ENCODE measurements at regions not wholly inside any gene's neighbourhood (a gene's known extent, or its start where the extent isn't known, plus 50 kb on each side); places are given as distances from the start of the nearest gene placed in this dataset.
A peak's percentile ranks its signal among the peaks of the same experiment; 100 is the strongest.

- H3K9me3 ChIP-seq (ENCODE audit: control insufficient read depth, low read length), result no peaks in the 10 kb centered on the region
- H3K27ac ChIP-seq (ENCODE audit: low read length, poor library complexity, severe bottlenecking), result no peak overlapping the region
- H3K4ac ChIP-seq (ENCODE audit: low read depth in 1 of 2, low read length in 2 of 2), result no peak overlapping the region
- H2BK15ac ChIP-seq (ENCODE audit: low read depth, poor library complexity, severe bottlenecking), result no peak overlapping the region
- no peaks in the 10 kb centered on the region for H3K36me3 ChIP-seq (ENCODE audit: control insufficient read depth in 1 of 2, insufficient read depth in 2 of 2, low read depth in 1 of 2, low read length in 2 of 2)
- no peaks in the 10 kb centered on the region for H3K79me1 ChIP-seq (replicated peaks; ENCODE audit: low read length, poor library complexity, severe bottlenecking)
- H2AFZ ChIP-seq (ENCODE audit: low read depth, low read length), result no peak overlapping the region
- H3K4me3 ChIP-seq (ENCODE audit: insufficient read depth in 1 of 2, low read depth in 1 of 2, low read length in 2 of 2), result no peak overlapping the region
- H2BK120ac ChIP-seq (ENCODE audit: low read depth, low read length), result no peak overlapping the region
- no peak for DNase-seq
- H3K27me3 ChIP-seq (ENCODE audit: control insufficient read depth in 1 of 2, insufficient read depth in 1 of 2, low read length in 2 of 2), result no peaks in the 10 kb centered on the region
- no peak overlapping the region for H4K91ac ChIP-seq (ENCODE audit: low read length)
- H3K23ac ChIP-seq (ENCODE audit: low read length in 2 of 2), result no peak overlapping the region
- no peak overlapping the region for H4K8ac ChIP-seq (ENCODE audit: low read length)
- H3K14ac ChIP-seq (ENCODE audit: low read length in 2 of 2), result no peak overlapping the region
- H2AK5ac ChIP-seq (ENCODE audit: low read length, severe bottlenecking), result no peak overlapping the region
- H3K18ac ChIP-seq (ENCODE audit: low read depth in 1 of 2, low read length in 2 of 2), result no peak overlapping the region
- H2BK12ac ChIP-seq (ENCODE audit: low read length in 2 of 2), result no peak overlapping the region
- no peak overlapping the region for H3K9ac ChIP-seq (ENCODE audit: low read length)
- peak overlapping the region; percentile 22 for H3K4me2 ChIP-seq (ENCODE audit: low read length, poor library complexity, severe bottlenecking)
- H3K4me1 ChIP-seq (ENCODE audit: control insufficient read depth, insufficient read depth, low read depth, low read length), result no peaks in the 10 kb centered on the region
- 83% methylated on average over 3 of the region's 4 CpGs for WGBS
- H2BK5ac ChIP-seq (ENCODE audit: low read depth, low read length, poor library complexity, severe bottlenecking), result no peak overlapping the region
These were observed 163.2 kb upstream of the PALMD start for GRCh38 chr1:99482750-99483149.

DNA sequence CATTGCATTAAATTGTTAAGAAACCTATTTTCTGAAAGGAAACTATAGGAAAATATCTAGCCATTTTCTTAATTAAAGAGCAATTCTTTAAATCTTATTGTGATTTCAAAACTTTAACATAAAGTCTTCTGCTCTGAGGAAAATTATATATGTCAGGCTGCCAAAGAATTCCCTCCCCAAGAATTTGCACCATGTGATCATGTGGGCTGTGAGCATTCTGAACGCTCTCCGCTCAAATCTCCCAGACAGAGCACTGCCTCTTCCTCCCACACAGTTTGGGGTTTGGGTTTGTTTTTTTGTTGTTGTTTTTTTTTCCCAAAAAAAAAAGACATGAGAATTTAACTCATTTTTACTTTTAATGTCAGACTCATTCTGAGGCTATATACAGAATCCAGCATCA is 155.9 kb upstream of the PALMD start:
- H2BK12ac ChIP-seq (ENCODE audit: low read length in 2 of 2), result no peak overlapping the region
- no peak overlapping the region for H3K4ac ChIP-seq (ENCODE audit: low read depth in 1 of 2, low read length in 2 of 2)
- WGBS, result no CpG with 5 or more reads among the region's 2 CpGs

GRCh38 chr1:99496067-99496466 is 149.8 kb upstream of the PALMD start:
- Histone ChIP-seq H2BK15ac (ENCODE audit: low read depth, poor library complexity, severe bottlenecking) (no peak overlapping the region), H3K14ac (ENCODE audit: low read length in 2 of 2) (no peak overlapping the region), H3K4ac (ENCODE audit: low read depth in 1 of 2, low read length in 2 of 2) (no peak overlapping the region), H3K9me3 (ENCODE audit: control insufficient read depth, low read length) (no peaks in the 10 kb centered on the region), H2AK5ac (ENCODE audit: low read length, severe bottlenecking) (no peak overlapping the region), H3K4me2 (ENCODE audit: low read length, poor library complexity, severe bottlenecking) (no peak overlapping the region), H3K4me3 (ENCODE audit: insufficient read depth in 1 of 2, low read depth in 1 of 2, low read length in 2 of 2) (no peak overlapping the region), H2BK12ac (ENCODE audit: low read length in 2 of 2) (no peak overlapping the region), H3K36me3 (ENCODE audit: control insufficient read depth in 1 of 2, insufficient read depth in 2 of 2, low read depth in 1 of 2, low read length in 2 of 2) (no peaks in the 10 kb centered on the region), H3K23ac (ENCODE audit: low read length in 2 of 2) (no peak overlapping the region), H3K4me1 (ENCODE audit: control insufficient read depth, insufficient read depth, low read depth, low read length) (no peaks in the 10 kb centered on the region), H3K18ac (ENCODE audit: low read depth in 1 of 2, low read length in 2 of 2) (no peak overlapping the region), H3K9ac (ENCODE audit: low read length) (no peak overlapping the region), H3K27ac (ENCODE audit: low read length, poor library complexity, severe bottlenecking) (no peak overlapping the region), H4K8ac (ENCODE audit: low read length) (no peak overlapping the region), H3K27me3 (ENCODE audit: control insufficient read depth in 1 of 2, insufficient read depth in 1 of 2, low read length in 2 of 2) (no peaks in the 10 kb centered on the region), H2BK5ac (ENCODE audit: low read depth, low read length, poor library complexity, severe bottlenecking) (no peak overlapping the region), H4K91ac (ENCODE audit: low read length) (no peak overlapping the region), H2BK120ac (ENCODE audit: low read depth, low read length) (no peak overlapping the region), H3K79me1 (replicated peaks; ENCODE audit: low read length, poor library complexity, severe bottlenecking) (no peaks in the 10 kb centered on the region), H2AFZ (ENCODE audit: low read depth, low read length) (no peak overlapping the region)
- no peak for DNase-seq
- 99% methylated on average over 3 of the region's 3 CpGs for WGBS

More for the DNA sequence above, 155.9 kb upstream of the PALMD start:
- no peak overlapping the region for H2AFZ ChIP-seq (ENCODE audit: low read depth, low read length)
- no peak for DNase-seq
- H3K4me3 ChIP-seq (ENCODE audit: insufficient read depth in 1 of 2, low read depth in 1 of 2, low read length in 2 of 2), result no peak overlapping the region
- no peaks in the 10 kb centered on the region for H3K9me3 ChIP-seq (ENCODE audit: control insufficient read depth, low read length)
- H3K27me3 ChIP-seq (ENCODE audit: control insufficient read depth in 1 of 2, insufficient read depth in 1 of 2, low read length in 2 of 2), result no peaks in the 10 kb centered on the region
- no peak overlapping the region for H2BK15ac ChIP-seq (ENCODE audit: low read depth, poor library complexity, severe bottlenecking)
- H3K14ac ChIP-seq (ENCODE audit: low read length in 2 of 2), result no peak overlapping the region
- H3K79me1 ChIP-seq (replicated peaks; ENCODE audit: low read length, poor library complexity, severe bottlenecking), result no peaks in the 10 kb centered on the region
- no peaks in the 10 kb centered on the region for H3K4me1 ChIP-seq (ENCODE audit: control insufficient read depth, insufficient read depth, low read depth, low read length)
- no peak overlapping the region for H3K4me2 ChIP-seq (ENCODE audit: low read length, poor library complexity, severe bottlenecking)
- no peak overlapping the region for H3K27ac ChIP-seq (ENCODE audit: low read length, poor library complexity, severe bottlenecking)
- H2AK5ac ChIP-seq (ENCODE audit: low read length, severe bottlenecking), result no peak overlapping the region
- no peaks in the 10 kb centered on the region for H3K36me3 ChIP-seq (ENCODE audit: control insufficient read depth in 1 of 2, insufficient read depth in 2 of 2, low read depth in 1 of 2, low read length in 2 of 2)
- H3K9ac ChIP-seq (ENCODE audit: low read length), result no peak overlapping the region
- no peak overlapping the region for H4K91ac ChIP-seq (ENCODE audit: low read length)
- no peak overlapping the region for H3K23ac ChIP-seq (ENCODE audit: low read length in 2 of 2)
- H2BK5ac ChIP-seq (ENCODE audit: low read depth, low read length, poor library complexity, severe bottlenecking), result no peak overlapping the region
- H3K18ac ChIP-seq (ENCODE audit: low read depth in 1 of 2, low read length in 2 of 2), result no peak overlapping the region
- H4K8ac ChIP-seq (ENCODE audit: low read length), result no peak overlapping the region
- no peak overlapping the region for H2BK120ac ChIP-seq (ENCODE audit: low read depth, low read length)

- Histone ChIP-seq H2AK5ac (ENCODE audit: low read length, severe bottlenecking) (no peak overlapping the region), H2BK120ac (ENCODE audit: low read depth, low read length) (no peak overlapping the region), H3K79me1 (replicated peaks; ENCODE audit: low read length, poor library complexity, severe bottlenecking) (no peaks in the 10 kb centered on the region), H3K4me3 (ENCODE audit: insufficient read depth in 1 of 2, low read depth in 1 of 2, low read length in 2 of 2) (no peak overlapping the region), H3K9me3 (ENCODE audit: control insufficient read depth, low read length) (no peaks in the 10 kb centered on the region), H3K4me1 (ENCODE audit: control insufficient read depth, insufficient read depth, low read depth, low read length) (no peaks in the 10 kb centered on the region), H3K9ac (ENCODE audit: low read length) (no peak overlapping the region), H4K91ac (ENCODE audit: low read length) (no peak overlapping the region), H3K27ac (ENCODE audit: low read length, poor library complexity, severe bottlenecking) (no peak overlapping the region), H4K8ac (ENCODE audit: low read length) (no peak overlapping the region), H3K14ac (ENCODE audit: low read length in 2 of 2) (no peak overlapping the region), H2BK15ac (ENCODE audit: low read depth, poor library complexity, severe bottlenecking) (no peak overlapping the region), H2BK5ac (ENCODE audit: low read depth, low read length, poor library complexity, severe bottlenecking) (no peak overlapping the region), H2AFZ (ENCODE audit: low read depth, low read length) (no peak overlapping the region), H3K36me3 (ENCODE audit: control insufficient read depth in 1 of 2, insufficient read depth in 2 of 2, low read depth in 1 of 2, low read length in 2 of 2) (no peaks in the 10 kb centered on the region), H2BK12ac (ENCODE audit: low read length in 2 of 2) (no peak overlapping the region), H3K4me2 (ENCODE audit: low read length, poor library complexity, severe bottlenecking) (no peak overlapping the region), H3K27me3 (ENCODE audit: control insufficient read depth in 1 of 2, insufficient read depth in 1 of 2, low read length in 2 of 2) (no peaks in the 10 kb centered on the region), H3K18ac (ENCODE audit: low read depth in 1 of 2, low read length in 2 of 2) (no peak overlapping the region), H3K4ac (ENCODE audit: low read depth in 1 of 2, low read length in 2 of 2) (no peak overlapping the region), H3K23ac (ENCODE audit: low read length in 2 of 2) (no peak overlapping the region)
- WGBS, result no CpG with 5 or more reads among the region's 1 CpG
- DNase-seq, result no peak
These were observed 148.2 kb upstream of the PALMD start for GRCh38 chr1:99497690-99498089.
